WTC11 (cell line): ENCODE measurements at regions not wholly inside any gene's neighbourhood (a gene's known extent, or its start where the extent isn't known, plus 50 kb on each side); places are given as distances from the start of the nearest gene placed in this dataset.

Source experiments
- ATF3 ChIP-seq: sonication (generic); formaldehyde crosslinking; conservative IDR thresholded peaks from 2 replicates; pipeline ENCODE4 v1.8.1; 2022; ENCODE audit warnings: mild to moderate bottlenecking, missing genetic modification reagents
- CREB1 ChIP-seq: sonication (generic); formaldehyde crosslinking; IDR thresholded peaks from 2 replicates; pipeline ENCODE4 v1.8.0; 2023; ENCODE audit warnings: mild to moderate bottlenecking, missing genetic modification reagents
- CTCF ChIP-seq: fragments of 200-600 bp; IDR thresholded peaks from 2 replicates; pipeline ENCODE4 v1.8.0; 2022; ENCODE audit warnings: antibody characterized with exemption
- E2F5 ChIP-seq: sonication (generic); formaldehyde crosslinking; IDR thresholded peaks from 2 replicates; pipeline ENCODE4 v1.8.1; 2022; ENCODE audit warnings: mild to moderate bottlenecking, moderate library complexity, missing genetic modification reagents
- ESRRA ChIP-seq: sonication (generic); formaldehyde crosslinking; IDR thresholded peaks from 2 replicates; pipeline ENCODE4 v1.8.1; 2022; ENCODE audit warnings: mild to moderate bottlenecking, missing genetic modification reagents, borderline replicate concordance
- HMGXB4 ChIP-seq: sonication (generic); formaldehyde crosslinking; IDR thresholded peaks from 2 replicates; pipeline ENCODE4 v1.8.1; 2023; ENCODE audit warnings: mild to moderate bottlenecking, moderate library complexity, missing genetic modification reagents
- SOX15 ChIP-seq: fragments of 250-450 bp; sonication (Bioruptor Pico); IDR thresholded peaks from 2 replicates; pipeline ENCODE4 v1.9.0; 2021; ENCODE audit warnings: mild to moderate bottlenecking
- SP1 ChIP-seq: sonication (generic); formaldehyde crosslinking; conservative IDR thresholded peaks from 2 replicates; pipeline ENCODE4 v1.8.1; 2022; ENCODE audit warnings: missing genetic modification reagents
- ZNF281 ChIP-seq: sonication (generic); formaldehyde crosslinking; IDR thresholded peaks from 2 replicates; pipeline ENCODE4 v1.8.0; 2023; ENCODE audit warnings: mild to moderate bottlenecking, missing genetic modification reagents
- TF ChIP-seq, protein P1 (sequence below): sonication (generic); formaldehyde crosslinking; IDR thresholded peaks from 2 replicates; pipeline ENCODE4 v1.8.1; 2023; ENCODE audit warnings: mild to moderate bottlenecking, missing genetic modification reagents, moderate library complexity
- TF ChIP-seq, protein P2 (sequence below): sonication (generic); formaldehyde crosslinking; conservative IDR thresholded peaks from 2 replicates; pipeline ENCODE4 v1.8.1; 2023; ENCODE audit warnings: mild to moderate bottlenecking, low read depth, missing genetic modification reagents, moderate library complexity

GRCh38 chr12:124157406-124157805 lies 137.5 kb upstream of the RFLNA start:
- TF ChIP-seq CTCF (no peak), SOX15 (CRISPR knock-in tag) (no peak), E2F5 (CRISPR knock-in tag) (no peak), SP1 (no peak), CREB1 (CRISPR knock-in tag) (no peak), HMGXB4 (CRISPR knock-in tag) (no peak), ZNF281 (CRISPR knock-in tag) (no peak), ATF3 (CRISPR knock-in tag) (no peak), ESRRA (no peak)
- TF ChIP-seq, protein P1, sequence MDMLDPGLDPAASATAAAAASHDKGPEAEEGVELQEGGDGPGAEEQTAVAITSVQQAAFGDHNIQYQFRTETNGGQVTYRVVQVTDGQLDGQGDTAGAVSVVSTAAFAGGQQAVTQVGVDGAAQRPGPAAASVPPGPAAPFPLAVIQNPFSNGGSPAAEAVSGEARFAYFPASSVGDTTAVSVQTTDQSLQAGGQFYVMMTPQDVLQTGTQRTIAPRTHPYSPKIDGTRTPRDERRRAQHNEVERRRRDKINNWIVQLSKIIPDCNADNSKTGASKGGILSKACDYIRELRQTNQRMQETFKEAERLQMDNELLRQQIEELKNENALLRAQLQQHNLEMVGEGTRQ (CRISPR knock-in tag): no peak
- TF ChIP-seq, protein P2, sequence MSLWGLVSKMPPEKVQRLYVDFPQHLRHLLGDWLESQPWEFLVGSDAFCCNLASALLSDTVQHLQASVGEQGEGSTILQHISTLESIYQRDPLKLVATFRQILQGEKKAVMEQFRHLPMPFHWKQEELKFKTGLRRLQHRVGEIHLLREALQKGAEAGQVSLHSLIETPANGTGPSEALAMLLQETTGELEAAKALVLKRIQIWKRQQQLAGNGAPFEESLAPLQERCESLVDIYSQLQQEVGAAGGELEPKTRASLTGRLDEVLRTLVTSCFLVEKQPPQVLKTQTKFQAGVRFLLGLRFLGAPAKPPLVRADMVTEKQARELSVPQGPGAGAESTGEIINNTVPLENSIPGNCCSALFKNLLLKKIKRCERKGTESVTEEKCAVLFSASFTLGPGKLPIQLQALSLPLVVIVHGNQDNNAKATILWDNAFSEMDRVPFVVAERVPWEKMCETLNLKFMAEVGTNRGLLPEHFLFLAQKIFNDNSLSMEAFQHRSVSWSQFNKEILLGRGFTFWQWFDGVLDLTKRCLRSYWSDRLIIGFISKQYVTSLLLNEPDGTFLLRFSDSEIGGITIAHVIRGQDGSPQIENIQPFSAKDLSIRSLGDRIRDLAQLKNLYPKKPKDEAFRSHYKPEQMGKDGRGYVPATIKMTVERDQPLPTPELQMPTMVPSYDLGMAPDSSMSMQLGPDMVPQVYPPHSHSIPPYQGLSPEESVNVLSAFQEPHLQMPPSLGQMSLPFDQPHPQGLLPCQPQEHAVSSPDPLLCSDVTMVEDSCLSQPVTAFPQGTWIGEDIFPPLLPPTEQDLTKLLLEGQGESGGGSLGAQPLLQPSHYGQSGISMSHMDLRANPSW: no peak
